Breast epithelium (tissue), 3 donors: ENCODE measurements at regions not wholly inside any gene's neighbourhood (a gene's known extent, or its start where the extent isn't known, plus 50 kb on each side); places are given as distances from the start of the nearest gene placed in this dataset.

Experiments used
- CTCF ChIP-seq, 3 donors: fragments of 450-650 bp; IDR thresholded peaks; one replicate each; pipeline ENCODE4 v1.5.1; 2016 to 2017; ENCODE audit warnings: antibody characterized with exemption in 3 of 3, mild to moderate bottlenecking in 3 of 3, moderate library complexity in 3 of 3
- POLR2A ChIP-seq: fragments of 450-650 bp; IDR thresholded peaks from one replicate; pipeline ENCODE4 v1.6.1; 2016; ENCODE audit warnings: antibody characterized with exemption, mild to moderate bottlenecking, moderate library complexity
- POLR2AphosphoS5 ChIP-seq, 3 donors: sonication (generic); formaldehyde crosslinking; IDR thresholded peaks; one replicate each; pipeline ENCODE4 v1.6.1; 2017; ENCODE audit warnings: antibody characterized with exemption in 3 of 3

DNA sequence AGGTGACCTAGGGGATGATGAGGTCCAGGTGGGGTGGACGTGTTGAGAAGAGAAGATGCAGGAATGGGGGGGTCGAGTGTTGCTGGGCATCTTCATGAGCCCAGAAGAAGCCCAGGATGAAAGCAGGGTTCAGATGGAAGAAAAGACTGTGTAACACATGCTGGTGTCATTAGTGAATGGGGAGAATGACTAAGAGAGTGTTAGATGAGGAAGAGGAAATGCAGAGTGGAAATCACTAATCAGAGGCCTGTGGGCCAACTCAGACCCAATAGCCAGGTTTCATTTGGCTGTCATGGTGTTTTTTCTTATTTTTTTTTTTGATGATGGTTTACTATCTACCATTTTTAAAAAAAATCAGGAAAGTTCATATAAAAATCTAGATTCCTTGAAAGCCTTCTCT lies 180.8 kb upstream of the CAMK1G start:
- TF ChIP-seq POLR2A (no peak), CTCF (IDR thresholded peaks at IDR 0.05) (no peak), POLR2AphosphoS5 (IDR thresholded peaks at IDR 0.05) (no peak)
